ENCODE measurements at regions not wholly inside any gene's neighbourhood (a gene's known extent, or its start where the extent isn't known, plus 50 kb on each side); places are given as distances from the start of the nearest gene placed in this dataset.

DNA sequence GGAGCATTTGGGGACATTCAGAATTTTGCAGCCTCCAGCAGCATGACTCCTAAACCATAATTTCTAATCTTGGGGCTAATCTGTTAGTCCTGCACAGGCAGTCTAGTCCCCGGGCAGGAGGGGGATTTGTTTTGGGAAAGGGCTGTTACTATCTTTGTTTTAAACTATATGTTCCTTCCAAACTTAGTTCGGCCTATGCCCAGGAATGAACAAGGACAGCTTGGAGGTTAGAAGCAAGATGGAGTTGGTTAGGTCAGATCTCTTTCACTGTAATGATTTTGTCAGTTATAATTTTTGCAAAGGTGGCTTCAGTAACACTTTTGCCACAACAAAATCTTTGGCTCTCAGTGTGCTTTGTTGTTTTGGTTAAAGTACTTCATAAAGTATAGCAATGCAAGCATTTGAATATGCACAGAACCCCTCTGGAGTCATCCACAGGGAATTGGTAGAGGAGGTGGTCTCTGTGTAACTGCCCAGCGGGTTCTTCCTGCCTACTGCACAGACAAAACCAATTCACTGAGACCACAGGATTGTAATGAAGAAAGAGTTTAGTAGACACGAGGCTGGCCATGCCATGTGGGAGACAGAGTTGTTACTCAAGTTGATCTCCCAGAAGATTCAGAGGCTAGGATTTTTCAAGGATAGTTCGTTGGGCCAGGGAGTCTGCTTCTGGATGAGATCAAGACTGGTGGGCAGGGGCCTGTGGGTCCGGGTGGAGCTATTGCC is 224.1 kb upstream of the MYLIP start:
- CTCF ChIA-PET = no interaction called here
- H3K27ac ChIP-seq (ENCODE audit: low read length) = no peak overlapping the region
- no peak for TF ChIP-seq POLR2AphosphoS5 (IDR thresholded peaks at IDR 0.05; ENCODE audit: low read depth, low read length)
- no peak for TF ChIP-seq SIN3A (IDR thresholded peaks at IDR 0.05; ENCODE audit: borderline replicate concordance, insufficient read depth, low read depth, low read length)
- TF ChIP-seq TCF7L2 (IDR thresholded peaks at IDR 0.05; ENCODE audit: low read depth, low read length) = no peak
- in situ Hi-C loops (cut with HindIII; ENCODE audit: low pct_unique_long_range_greater_than_20kb, low sequenced_read_pairs) = no loop called here
- H3K4me1 ChIP-seq (ENCODE audit: control insufficient read depth, insufficient read depth, low read length) = no peaks in the 10 kb centered on the region
- intact Hi-C loops (cut with micrococcal nuclease; ENCODE audit: unreplicated experiment) = no loop called here
- no peaks in the 10 kb centered on the region for H3K36me3 ChIP-seq (ENCODE audit: control insufficient read depth, insufficient read depth, low read length)
- no peak for DNase-seq (ENCODE audit: low read depth, low spot score)
- no peaks in the 10 kb centered on the region for H3K27me3 ChIP-seq (ENCODE audit: control insufficient read depth, insufficient read depth, low read length)
- no TSS peak for BruUV-seq (replicated peaks)
- no peaks in the 10 kb centered on the region for H3K9me3 ChIP-seq (ENCODE audit: control insufficient read depth, insufficient read depth, low read depth, low read length)
- POLR2A ChIA-PET = no interaction called here
- no peak for ATAC-seq
- H3K4me3 ChIP-seq (ENCODE audit: low read depth in 2 of 2, low read length in 2 of 2) = no peak overlapping the region

GRCh38 chr6:15901141-15902115 is 227.5 kb upstream of the MYLIP start:
- H3K9me3 ChIP-seq (ENCODE audit: control insufficient read depth, insufficient read depth, low read depth, low read length) = no peaks in the 10 kb centered on the region
- intact Hi-C loops (cut with micrococcal nuclease; ENCODE audit: unreplicated experiment) = no loop called here
- TF ChIP-seq POLR2AphosphoS5 (IDR thresholded peaks at IDR 0.05; ENCODE audit: low read depth, low read length) = no peak
- BruUV-seq (replicated peaks) = no TSS peak
- ChIA-PET CTCF (no interaction called here), POLR2A (no interaction called here)
- no peak overlapping the region for H3K27ac ChIP-seq (ENCODE audit: low read length)
- ATAC-seq (no peak), DNase-seq (ENCODE audit: low read depth, low spot score) (no peak)
- no peaks in the 10 kb centered on the region for H3K27me3 ChIP-seq (ENCODE audit: control insufficient read depth, insufficient read depth, low read length)
- H3K36me3 ChIP-seq (ENCODE audit: control insufficient read depth, insufficient read depth, low read length) = no peaks in the 10 kb centered on the region
- no peaks in the 10 kb centered on the region for H3K4me1 ChIP-seq (ENCODE audit: control insufficient read depth, insufficient read depth, low read length)
- in situ Hi-C loops (cut with HindIII; ENCODE audit: low pct_unique_long_range_greater_than_20kb, low sequenced_read_pairs) = no loop called here
- H3K4me3 ChIP-seq (ENCODE audit: low read depth in 2 of 2, low read length in 2 of 2) = no peak overlapping the region

GRCh38 chr6:15898693-15899092 is 230.2 kb upstream of the MYLIP start:
- intact Hi-C loops (cut with micrococcal nuclease; ENCODE audit: unreplicated experiment) = no loop called here
- H3K27me3 ChIP-seq (ENCODE audit: control insufficient read depth, insufficient read depth, low read length) = no peaks in the 10 kb centered on the region
- no TSS peak for BruUV-seq (replicated peaks)
- TF ChIP-seq REST (IDR thresholded peaks at IDR 0.05; ENCODE audit: insufficient read depth in 1 of 2, low read depth in 2 of 2, low read length in 1 of 2) = no peak
- in situ Hi-C loops (cut with HindIII; ENCODE audit: low pct_unique_long_range_greater_than_20kb, low sequenced_read_pairs) = no loop called here
- H3K36me3 ChIP-seq (ENCODE audit: control insufficient read depth, insufficient read depth, low read length) = no peaks in the 10 kb centered on the region
- no peak overlapping the region for H3K27ac ChIP-seq (ENCODE audit: low read length)
- no peak overlapping the region for H3K4me3 ChIP-seq (ENCODE audit: low read depth in 2 of 2, low read length in 2 of 2)
- ChIA-PET CTCF (no interaction called here), POLR2A (no interaction called here)
- no peaks in the 10 kb centered on the region for H3K9me3 ChIP-seq (ENCODE audit: control insufficient read depth, insufficient read depth, low read depth, low read length)
- H3K4me1 ChIP-seq (ENCODE audit: control insufficient read depth, insufficient read depth, low read length) = no peaks in the 10 kb centered on the region
- DNase-seq (ENCODE audit: low read depth, low spot score) (no peak), ATAC-seq (no peak)

All from Panc1 (cell line).